GM23338 (cell line): ENCODE measurements at regions not wholly inside any gene's neighbourhood (a gene's known extent, or its start where the extent isn't known, plus 50 kb on each side); places are given as distances from the start of the nearest gene placed in this dataset.

ENCODE experiments used
- ATAC-seq: fragments of 200-7000 bp; cut with Tn5 transposase; 3 replicates; pipeline ENCODE4 v1.9.1; 2020
- DNase-seq: peaks from one replicate; pipeline ENCODE4 v3.0.0-alpha.2; 2015; ENCODE audit warnings: low spot score
- H2AFZ ChIP-seq: fragments of 200-600 bp; sonication (generic); 2 replicates; pipeline ENCODE4 v1.8.0; 2016; ENCODE audit warnings: antibody characterized with exemption, mild to moderate bottlenecking, moderate library complexity
- H3F3A ChIP-seq: fragments of 200-600 bp; sonication (generic); replicated peaks from 2 replicates; pipeline ENCODE4 v1.8.0; 2017; ENCODE audit warnings: antibody characterized with exemption, mixed run types, low read depth
- H3K27ac ChIP-seq: fragments of 200-600 bp; sonication (generic); 2 replicates; pipeline ENCODE4 v1.6.1; 2016; ENCODE audit warnings: low read depth
- H3K27me3 ChIP-seq: fragments of 200-600 bp; sonication (generic); 2 replicates; pipeline ENCODE4 v1.8.0; 2016; ENCODE audit warnings: mild to moderate bottlenecking, mixed run types, moderate library complexity; ENCODE audit not compliant: insufficient read depth
- H3K36me3 ChIP-seq: fragments of 200-600 bp; sonication (generic); 2 replicates; pipeline ENCODE4 v1.8.0; 2016; ENCODE audit warnings: mild to moderate bottlenecking; ENCODE audit not compliant: insufficient read depth
- H3K4me1 ChIP-seq: fragments of 200-600 bp; sonication (generic); 2 replicates; pipeline ENCODE4 v1.8.0; 2016; ENCODE audit warnings: mild to moderate bottlenecking, moderate library complexity; ENCODE audit not compliant: insufficient read depth
- H3K4me2 ChIP-seq: fragments of 200-600 bp; sonication (generic); 2 replicates; pipeline ENCODE4 v1.7.1; 2017; ENCODE audit warnings: mixed run types
- H3K4me3 ChIP-seq: fragments of 200-600 bp; sonication (generic); 2 replicates; pipeline ENCODE4 v1.6.1; 2016; ENCODE audit warnings: mixed run types
- H3K79me2 ChIP-seq: fragments of 200-600 bp; sonication (generic); replicated peaks from 2 replicates; pipeline ENCODE4 v1.8.0; 2017; ENCODE audit warnings: mild to moderate bottlenecking; ENCODE audit not compliant: insufficient read depth
- H3K9me2 ChIP-seq: fragments of 200-600 bp; sonication (generic); 2 replicates; pipeline ENCODE4 v1.8.0; 2017; ENCODE audit not compliant: insufficient read depth
- H4K20me1 ChIP-seq: fragments of 200-600 bp; sonication (generic); replicated peaks from 2 replicates; pipeline ENCODE4 v1.8.0; 2017; ENCODE audit warnings: mild to moderate bottlenecking; ENCODE audit not compliant: insufficient read depth
- H3K27ac Mint-ChIP-seq: 2 replicates; pipeline ENCODE4 v1.8.0; 2020; ENCODE audit warnings: inconsistent platforms, mild to moderate bottlenecking, moderate library complexity, mixed read lengths
- H3K27me3 Mint-ChIP-seq: 3 replicates; pipeline ENCODE4 v1.8.0; 2022; ENCODE audit warnings: low read depth, mild to moderate bottlenecking, moderate library complexity, mixed read lengths, inconsistent platforms; ENCODE audit not compliant: insufficient read depth, poor library complexity
- H3K36me3 Mint-ChIP-seq: 3 replicates; pipeline ENCODE4 v1.8.0; 2021; ENCODE audit warnings: low read depth, mild to moderate bottlenecking, inconsistent platforms, moderate library complexity, mixed read lengths
- H3K4me1 Mint-ChIP-seq: 3 replicates; pipeline ENCODE4 v1.8.0; 2020; ENCODE audit warnings: mild to moderate bottlenecking, inconsistent platforms, mixed read lengths
- H3K4me3 Mint-ChIP-seq: 3 replicates; pipeline ENCODE4 v1.8.0; 2021; ENCODE audit warnings: moderate library complexity, mild to moderate bottlenecking, inconsistent platforms, mixed read lengths
- H3K9me3 Mint-ChIP-seq: 3 replicates; pipeline ENCODE4 v1.8.0; 2020; ENCODE audit warnings: moderate library complexity, mild to moderate bottlenecking, inconsistent platforms, mixed read lengths
- CREB1 ChIP-seq: fragments of 250-450 bp; sonication (Bioruptor Pico); IDR thresholded peaks from 2 replicates; pipeline ENCODE4 v1.5.0; 2020; ENCODE audit warnings: low read depth, mild to moderate bottlenecking, moderate library complexity
- EZH2 ChIP-seq: fragments of 200-600 bp; sonication (generic); IDR thresholded peaks from one replicate; pipeline ENCODE4 v1.8.0; 2017; ENCODE audit warnings: antibody characterized with exemption, mild to moderate bottlenecking, low read depth; ENCODE audit not compliant: unreplicated experiment
- EZH2phosphoT487 ChIP-seq: fragments of 200-600 bp; sonication (generic); IDR thresholded peaks from one replicate; pipeline ENCODE4 v1.8.1; 2018; ENCODE audit warnings: antibody characterized with exemption; ENCODE audit not compliant: unreplicated experiment
- JUNB ChIP-seq: IDR thresholded peaks from one replicate; pipeline ENCODE4 v1.6.1; 2016; ENCODE audit warnings: antibody characterized with exemption; ENCODE audit not compliant: unreplicated experiment
- NANOG ChIP-seq: IDR thresholded peaks from 2 replicates; pipeline ENCODE4 v1.6.1; 2016; ENCODE audit warnings: antibody characterized with exemption, borderline replicate concordance
- POLR2AphosphoS5 ChIP-seq: IDR thresholded peaks from 2 replicates; pipeline ENCODE4 v1.6.1; 2016; ENCODE audit warnings: antibody characterized with exemption, low read depth
- STAT1 ChIP-seq: IDR thresholded peaks from one replicate; pipeline ENCODE4 v1.6.1; 2016; ENCODE audit warnings: antibody characterized with exemption; ENCODE audit not compliant: unreplicated experiment
- ZNF114 ChIP-seq: fragments of 250-450 bp; sonication (Bioruptor Pico); IDR thresholded peaks from 2 replicates; pipeline ENCODE4 v1.5.0; 2020; ENCODE audit warnings: mild to moderate bottlenecking, moderate library complexity
- ZNF331 ChIP-seq: fragments of 250-450 bp; sonication (Bioruptor Pico); IDR thresholded peaks from 2 replicates; pipeline ENCODE4 v1.5.0; 2020; ENCODE audit warnings: low read depth, mild to moderate bottlenecking, moderate library complexity
- TF ChIP-seq, protein P1 (sequence below), 2 experiments: fragments of 200-600 bp in 1 of 2; sonication (generic) in 1 of 2; conservative IDR thresholded peaks; 2 replicates each; pipeline versions ENCODE4 v1.5.1 to v1.6.1; 2016 to 2017; ENCODE audit warnings: antibody characterized with exemption in 2 of 2, low read depth in 2 of 2, mild to moderate bottlenecking in 2 of 2, moderate library complexity in 1 of 2
- TF ChIP-seq, protein P2 (sequence below): IDR thresholded peaks from one replicate; pipeline ENCODE4 v1.6.1; 2018; ENCODE audit warnings: antibody characterized with exemption; ENCODE audit not compliant: unreplicated experiment
- TF ChIP-seq, protein P3 (sequence below): fragments of 250-450 bp; sonication (Bioruptor Pico); IDR thresholded peaks from 2 replicates; pipeline ENCODE4 v1.5.0; 2020; ENCODE audit warnings: mild to moderate bottlenecking, moderate library complexity
- TF ChIP-seq, protein P4 (sequence below): IDR thresholded peaks from 2 replicates; pipeline ENCODE4 v1.6.1; 2016; ENCODE audit warnings: antibody characterized with exemption

DNA sequence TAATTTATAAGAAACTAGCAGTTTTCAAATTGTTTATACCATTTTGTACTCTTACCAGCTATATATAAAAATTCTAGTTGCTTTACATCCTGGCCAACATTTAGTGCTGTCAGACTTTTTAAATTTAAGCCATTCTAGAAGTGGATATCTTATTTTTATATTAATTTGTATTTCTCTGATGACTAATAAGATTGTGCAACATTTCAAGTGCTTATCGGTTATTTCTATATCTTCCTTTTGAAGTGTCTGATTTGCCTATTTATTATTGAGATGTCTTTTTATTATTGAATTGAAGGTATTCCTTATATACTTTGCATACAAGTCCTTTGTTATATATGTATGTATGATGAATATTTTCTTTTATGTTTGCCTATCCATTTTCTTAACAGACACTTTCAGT lies 324.0 kb downstream of the ELAVL2 start:
- Histone ChIP-seq H3K4me2 (no peak overlapping the region), H3K27me3 (no peaks in the 10 kb centered on the region), H3K27ac (no peak overlapping the region), H3K79me2 (no peaks in the 10 kb centered on the region), H3K4me1 (no peaks in the 10 kb centered on the region), H3K9me2 (no peaks in the 10 kb centered on the region), H3K4me3 (no peak overlapping the region), H3F3A (no peaks in the 10 kb centered on the region), H2AFZ (no peak overlapping the region), H4K20me1 (no peaks in the 10 kb centered on the region), H3K36me3 (no peaks in the 10 kb centered on the region)
- H3K36me3 Mint-ChIP-seq = peaks cover 2% of the 10 kb centered on the region; the same call in 1 of the 3 replicates
- no peaks in the 10 kb centered on the region for H3K4me1 Mint-ChIP-seq
- ATAC-seq = no peak
- no peak for DNase-seq
- H3K4me3 Mint-ChIP-seq = no peak overlapping the region
- H3K9me3 Mint-ChIP-seq = peaks cover 9% of the 10 kb centered on the region
- TF ChIP-seq, protein P1, sequence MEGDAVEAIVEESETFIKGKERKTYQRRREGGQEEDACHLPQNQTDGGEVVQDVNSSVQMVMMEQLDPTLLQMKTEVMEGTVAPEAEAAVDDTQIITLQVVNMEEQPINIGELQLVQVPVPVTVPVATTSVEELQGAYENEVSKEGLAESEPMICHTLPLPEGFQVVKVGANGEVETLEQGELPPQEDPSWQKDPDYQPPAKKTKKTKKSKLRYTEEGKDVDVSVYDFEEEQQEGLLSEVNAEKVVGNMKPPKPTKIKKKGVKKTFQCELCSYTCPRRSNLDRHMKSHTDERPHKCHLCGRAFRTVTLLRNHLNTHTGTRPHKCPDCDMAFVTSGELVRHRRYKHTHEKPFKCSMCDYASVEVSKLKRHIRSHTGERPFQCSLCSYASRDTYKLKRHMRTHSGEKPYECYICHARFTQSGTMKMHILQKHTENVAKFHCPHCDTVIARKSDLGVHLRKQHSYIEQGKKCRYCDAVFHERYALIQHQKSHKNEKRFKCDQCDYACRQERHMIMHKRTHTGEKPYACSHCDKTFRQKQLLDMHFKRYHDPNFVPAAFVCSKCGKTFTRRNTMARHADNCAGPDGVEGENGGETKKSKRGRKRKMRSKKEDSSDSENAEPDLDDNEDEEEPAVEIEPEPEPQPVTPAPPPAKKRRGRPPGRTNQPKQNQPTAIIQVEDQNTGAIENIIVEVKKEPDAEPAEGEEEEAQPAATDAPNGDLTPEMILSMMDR (conservative IDR thresholded peaks at IDR 0.05; ENCODE audit: low read depth in 2 of 2) = no peak
- TF ChIP-seq, protein P2, sequence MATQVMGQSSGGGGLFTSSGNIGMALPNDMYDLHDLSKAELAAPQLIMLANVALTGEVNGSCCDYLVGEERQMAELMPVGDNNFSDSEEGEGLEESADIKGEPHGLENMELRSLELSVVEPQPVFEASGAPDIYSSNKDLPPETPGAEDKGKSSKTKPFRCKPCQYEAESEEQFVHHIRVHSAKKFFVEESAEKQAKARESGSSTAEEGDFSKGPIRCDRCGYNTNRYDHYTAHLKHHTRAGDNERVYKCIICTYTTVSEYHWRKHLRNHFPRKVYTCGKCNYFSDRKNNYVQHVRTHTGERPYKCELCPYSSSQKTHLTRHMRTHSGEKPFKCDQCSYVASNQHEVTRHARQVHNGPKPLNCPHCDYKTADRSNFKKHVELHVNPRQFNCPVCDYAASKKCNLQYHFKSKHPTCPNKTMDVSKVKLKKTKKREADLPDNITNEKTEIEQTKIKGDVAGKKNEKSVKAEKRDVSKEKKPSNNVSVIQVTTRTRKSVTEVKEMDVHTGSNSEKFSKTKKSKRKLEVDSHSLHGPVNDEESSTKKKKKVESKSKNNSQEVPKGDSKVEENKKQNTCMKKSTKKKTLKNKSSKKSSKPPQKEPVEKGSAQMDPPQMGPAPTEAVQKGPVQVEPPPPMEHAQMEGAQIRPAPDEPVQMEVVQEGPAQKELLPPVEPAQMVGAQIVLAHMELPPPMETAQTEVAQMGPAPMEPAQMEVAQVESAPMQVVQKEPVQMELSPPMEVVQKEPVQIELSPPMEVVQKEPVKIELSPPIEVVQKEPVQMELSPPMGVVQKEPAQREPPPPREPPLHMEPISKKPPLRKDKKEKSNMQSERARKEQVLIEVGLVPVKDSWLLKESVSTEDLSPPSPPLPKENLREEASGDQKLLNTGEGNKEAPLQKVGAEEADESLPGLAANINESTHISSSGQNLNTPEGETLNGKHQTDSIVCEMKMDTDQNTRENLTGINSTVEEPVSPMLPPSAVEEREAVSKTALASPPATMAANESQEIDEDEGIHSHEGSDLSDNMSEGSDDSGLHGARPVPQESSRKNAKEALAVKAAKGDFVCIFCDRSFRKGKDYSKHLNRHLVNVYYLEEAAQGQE = no peak
- no peak for TF ChIP-seq ZNF331 (CRISPR knock-in tag)
- no peak for TF ChIP-seq JUNB
- TF ChIP-seq, protein P3, sequence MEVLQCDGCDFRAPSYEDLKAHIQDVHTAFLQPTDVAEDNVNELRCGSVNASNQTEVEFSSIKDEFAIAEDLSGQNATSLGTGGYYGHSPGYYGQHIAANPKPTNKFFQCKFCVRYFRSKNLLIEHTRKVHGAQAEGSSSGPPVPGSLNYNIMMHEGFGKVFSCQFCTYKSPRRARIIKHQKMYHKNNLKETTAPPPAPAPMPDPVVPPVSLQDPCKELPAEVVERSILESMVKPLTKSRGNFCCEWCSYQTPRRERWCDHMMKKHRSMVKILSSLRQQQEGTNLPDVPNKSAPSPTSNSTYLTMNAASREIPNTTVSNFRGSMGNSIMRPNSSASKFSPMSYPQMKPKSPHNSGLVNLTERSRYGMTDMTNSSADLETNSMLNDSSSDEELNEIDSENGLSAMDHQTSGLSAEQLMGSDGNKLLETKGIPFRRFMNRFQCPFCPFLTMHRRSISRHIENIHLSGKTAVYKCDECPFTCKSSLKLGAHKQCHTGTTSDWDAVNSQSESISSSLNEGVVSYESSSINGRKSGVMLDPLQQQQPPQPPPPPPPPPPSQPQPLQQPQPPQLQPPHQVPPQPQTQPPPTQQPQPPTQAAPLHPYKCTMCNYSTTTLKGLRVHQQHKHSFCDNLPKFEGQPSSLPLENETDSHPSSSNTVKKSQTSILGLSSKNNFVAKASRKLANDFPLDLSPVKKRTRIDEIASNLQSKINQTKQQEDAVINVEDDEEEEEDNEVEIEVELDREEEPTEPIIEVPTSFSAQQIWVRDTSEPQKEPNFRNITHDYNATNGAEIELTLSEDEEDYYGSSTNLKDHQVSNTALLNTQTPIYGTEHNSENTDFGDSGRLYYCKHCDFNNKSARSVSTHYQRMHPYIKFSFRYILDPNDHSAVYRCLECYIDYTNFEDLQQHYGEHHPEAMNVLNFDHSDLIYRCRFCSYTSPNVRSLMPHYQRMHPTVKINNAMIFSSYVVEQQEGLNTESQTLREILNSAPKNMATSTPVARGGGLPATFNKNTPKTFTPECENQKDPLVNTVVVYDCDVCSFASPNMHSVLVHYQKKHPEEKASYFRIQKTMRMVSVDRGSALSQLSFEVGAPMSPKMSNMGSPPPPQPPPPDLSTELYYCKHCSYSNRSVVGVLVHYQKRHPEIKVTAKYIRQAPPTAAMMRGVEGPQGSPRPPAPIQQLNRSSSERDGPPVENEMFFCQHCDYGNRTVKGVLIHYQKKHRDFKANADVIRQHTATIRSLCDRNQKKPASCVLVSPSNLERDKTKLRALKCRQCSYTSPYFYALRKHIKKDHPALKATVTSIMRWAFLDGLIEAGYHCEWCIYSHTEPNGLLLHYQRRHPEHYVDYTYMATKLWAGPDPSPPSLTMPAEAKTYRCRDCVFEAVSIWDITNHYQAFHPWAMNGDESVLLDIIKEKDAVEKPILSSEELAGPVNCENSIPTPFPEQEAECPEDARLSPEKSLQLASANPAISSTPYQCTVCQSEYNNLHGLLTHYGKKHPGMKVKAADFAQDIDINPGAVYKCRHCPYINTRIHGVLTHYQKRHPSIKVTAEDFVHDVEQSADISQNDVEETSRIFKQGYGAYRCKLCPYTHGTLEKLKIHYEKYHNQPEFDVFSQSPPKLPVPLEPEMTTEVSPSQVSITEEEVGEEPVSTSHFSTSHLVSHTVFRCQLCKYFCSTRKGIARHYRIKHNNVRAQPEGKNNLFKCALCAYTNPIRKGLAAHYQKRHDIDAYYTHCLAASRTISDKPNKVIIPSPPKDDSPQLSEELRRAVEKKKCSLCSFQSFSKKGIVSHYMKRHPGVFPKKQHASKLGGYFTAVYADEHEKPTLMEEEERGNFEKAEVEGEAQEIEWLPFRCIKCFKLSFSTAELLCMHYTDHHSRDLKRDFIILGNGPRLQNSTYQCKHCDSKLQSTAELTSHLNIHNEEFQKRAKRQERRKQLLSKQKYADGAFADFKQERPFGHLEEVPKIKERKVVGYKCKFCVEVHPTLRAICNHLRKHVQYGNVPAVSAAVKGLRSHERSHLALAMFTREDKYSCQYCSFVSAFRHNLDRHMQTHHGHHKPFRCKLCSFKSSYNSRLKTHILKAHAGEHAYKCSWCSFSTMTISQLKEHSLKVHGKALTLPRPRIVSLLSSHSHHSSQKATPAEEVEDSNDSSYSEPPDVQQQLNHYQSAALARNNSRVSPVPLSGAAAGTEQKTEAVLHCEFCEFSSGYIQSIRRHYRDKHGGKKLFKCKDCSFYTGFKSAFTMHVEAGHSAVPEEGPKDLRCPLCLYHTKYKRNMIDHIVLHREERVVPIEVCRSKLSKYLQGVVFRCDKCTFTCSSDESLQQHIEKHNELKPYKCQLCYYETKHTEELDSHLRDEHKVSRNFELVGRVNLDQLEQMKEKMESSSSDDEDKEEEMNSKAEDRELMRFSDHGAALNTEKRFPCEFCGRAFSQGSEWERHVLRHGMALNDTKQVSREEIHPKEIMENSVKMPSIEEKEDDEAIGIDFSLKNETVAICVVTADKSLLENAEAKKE (CRISPR knock-in tag) = no peak
- TF ChIP-seq EZH2 = no peak
- TF ChIP-seq, protein P4, sequence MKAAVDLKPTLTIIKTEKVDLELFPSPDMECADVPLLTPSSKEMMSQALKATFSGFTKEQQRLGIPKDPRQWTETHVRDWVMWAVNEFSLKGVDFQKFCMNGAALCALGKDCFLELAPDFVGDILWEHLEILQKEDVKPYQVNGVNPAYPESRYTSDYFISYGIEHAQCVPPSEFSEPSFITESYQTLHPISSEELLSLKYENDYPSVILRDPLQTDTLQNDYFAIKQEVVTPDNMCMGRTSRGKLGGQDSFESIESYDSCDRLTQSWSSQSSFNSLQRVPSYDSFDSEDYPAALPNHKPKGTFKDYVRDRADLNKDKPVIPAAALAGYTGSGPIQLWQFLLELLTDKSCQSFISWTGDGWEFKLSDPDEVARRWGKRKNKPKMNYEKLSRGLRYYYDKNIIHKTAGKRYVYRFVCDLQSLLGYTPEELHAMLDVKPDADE = no peak
- no peak for TF ChIP-seq NANOG
- TF ChIP-seq CREB1 (CRISPR knock-in tag) = no peak
- no peak for TF ChIP-seq STAT1
- TF ChIP-seq ZNF114 (CRISPR knock-in tag) = no peak
- no peak for TF ChIP-seq POLR2AphosphoS5
- TF ChIP-seq EZH2phosphoT487 = no peak
- no peak overlapping the region for H3K27ac Mint-ChIP-seq
- no peaks in the 10 kb centered on the region for H3K27me3 Mint-ChIP-seq
